Breast epithelium (tissue), 4 donors: ENCODE measurements at regions not wholly inside any gene's neighbourhood (a gene's known extent, or its start where the extent isn't known, plus 50 kb on each side); places are given as distances from the start of the nearest gene placed in this dataset.

Experiments
- DNase-seq, 2 donors: peaks; one replicate each; pipeline ENCODE4 v3.0.0-alpha.2; 2019; ENCODE audit warnings: low spot score in 2 of 2
- H3K27ac ChIP-seq, 2 donors: fragments of 200-600 bp; sonication (generic) in 1 of 2; one replicate each; pipeline ENCODE4 v1.5.1; 2016 to 2019; ENCODE audit warnings: mild to moderate bottlenecking in 1 of 2
- H3K27me3 ChIP-seq, 2 donors: fragments of 200-600 bp; sonication (generic) in 1 of 2; one replicate each; pipeline versions ENCODE4 v1.5.1 to v1.6.0; 2017 to 2019; ENCODE audit warnings: control low read depth in 1 of 2, mild to moderate bottlenecking in 1 of 2
- H3K36me3 ChIP-seq: fragments of 200-600 bp; one replicate; pipeline ENCODE4 v1.5.1; 2019
- H3K4me1 ChIP-seq, 2 donors: fragments of 200-600 bp; sonication (generic); one replicate each; pipeline ENCODE4 v1.5.1; 2016 to 2019; ENCODE audit warnings: control low read depth in 1 of 2
- H3K4me3 ChIP-seq, 3 donors: fragments of 200-600 bp; sonication (generic); 1 replicate in 2 of 3; 2 replicates in 1 of 3; pipeline ENCODE4 v1.5.1; 2016 to 2019; ENCODE audit warnings: mild to moderate bottlenecking in 3 of 3, moderate library complexity in 2 of 3
- H3K9me3 ChIP-seq, 2 donors: fragments of 200-600 bp; sonication (generic) in 1 of 2; one replicate each; pipeline ENCODE4 v1.5.1; 2016 to 2019; ENCODE audit warnings: control low read depth in 1 of 2
- CTCF ChIP-seq, 3 donors: fragments of 450-650 bp; IDR thresholded peaks; one replicate each; pipeline ENCODE4 v1.5.1; 2016 to 2017; ENCODE audit warnings: antibody characterized with exemption in 3 of 3, mild to moderate bottlenecking in 3 of 3, moderate library complexity in 3 of 3
- POLR2A ChIP-seq: fragments of 450-650 bp; IDR thresholded peaks from one replicate; pipeline ENCODE4 v1.6.1; 2016; ENCODE audit warnings: antibody characterized with exemption, mild to moderate bottlenecking, moderate library complexity
- POLR2AphosphoS5 ChIP-seq, 3 donors: sonication (generic); formaldehyde crosslinking; IDR thresholded peaks; one replicate each; pipeline ENCODE4 v1.6.1; 2017; ENCODE audit warnings: antibody characterized with exemption in 3 of 3
- intact Hi-C: fragments of 100-400 bp; cut with DNase I; formaldehyde crosslinking; loops from one replicate; pipeline ENCODE4 v1.15.1; 2023; ENCODE audit warnings: low total_unique reads

DNA sequence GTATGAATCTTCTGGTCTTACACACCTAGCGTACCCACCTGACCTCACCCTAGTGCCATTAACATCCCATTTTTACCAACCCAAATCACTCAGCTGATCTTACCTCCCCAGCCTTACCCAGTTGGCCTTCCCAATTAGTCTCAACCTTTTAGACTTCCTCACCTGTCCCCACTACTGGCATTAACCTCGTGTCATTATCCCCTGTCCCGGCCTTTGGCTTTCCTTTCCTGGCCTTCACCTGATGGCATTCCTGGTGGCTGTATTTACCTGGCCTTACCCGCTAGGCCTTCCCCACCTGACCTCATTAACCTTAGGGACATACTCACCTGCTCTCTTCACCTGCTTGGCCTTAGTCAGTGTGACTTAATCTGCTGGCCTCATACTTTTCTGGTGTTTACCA is 104.1 kb downstream of the IL12A start:
- intact Hi-C loops = no loop called here
- Histone ChIP-seq H3K36me3 (no peaks in the 10 kb centered on the region), H3K27ac (no peak overlapping the region), H3K9me3 (no peaks in the 10 kb centered on the region), H3K4me3 (no peak overlapping the region), H3K27me3 (no peaks in the 10 kb centered on the region), H3K4me1 (no peaks in the 10 kb centered on the region)
- DNase-seq = no peak
- TF ChIP-seq POLR2AphosphoS5 (IDR thresholded peaks at IDR 0.05) (no peak), CTCF (IDR thresholded peaks at IDR 0.05) (no peak), POLR2A (no peak)

DNA sequence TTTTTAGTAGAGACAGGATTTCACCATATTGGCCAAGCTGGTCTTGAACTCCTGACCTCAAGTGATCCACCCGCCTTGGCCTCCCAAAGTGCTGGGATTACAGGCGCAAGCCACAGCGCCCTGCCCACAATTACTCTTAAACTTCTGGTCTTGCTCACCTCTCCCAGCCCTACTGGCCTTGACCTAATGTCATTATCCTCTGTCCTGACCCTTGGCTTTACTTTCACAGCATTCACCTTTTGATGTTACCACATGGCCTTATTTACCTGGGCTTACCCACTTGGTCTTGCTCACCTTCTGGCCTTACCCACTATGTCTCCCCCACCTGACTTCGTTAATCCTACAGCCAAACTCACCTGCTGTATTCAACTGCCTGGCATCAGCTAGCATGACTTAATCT is 105.9 kb downstream of the IL12A start:
- TF ChIP-seq CTCF (IDR thresholded peaks at IDR 0.05) (no peak), POLR2AphosphoS5 (IDR thresholded peaks at IDR 0.05) (no peak), POLR2A (no peak)
- no peaks in the 10 kb centered on the region for H3K4me1 ChIP-seq
- H3K9me3 ChIP-seq = no peaks in the 10 kb centered on the region
- no peaks in the 10 kb centered on the region for H3K36me3 ChIP-seq
- no peak overlapping the region for H3K27ac ChIP-seq
- intact Hi-C loops = no loop called here
- H3K4me3 ChIP-seq = no peak overlapping the region
- no peaks in the 10 kb centered on the region for H3K27me3 ChIP-seq
- no peak for DNase-seq

GRCh38 chr3:160097478-160097877 is 108.8 kb downstream of the IL12A start:
- Histone ChIP-seq H3K27ac (no peak overlapping the region), H3K36me3 (no peaks in the 10 kb centered on the region), H3K4me3 (no peak overlapping the region), H3K27me3 (no peaks in the 10 kb centered on the region), H3K4me1 (no peaks in the 10 kb centered on the region), H3K9me3 (no peaks in the 10 kb centered on the region)
- intact Hi-C loops = no loop called here
- no peak for DNase-seq
- TF ChIP-seq CTCF (IDR thresholded peaks at IDR 0.05) (no peak), POLR2AphosphoS5 (IDR thresholded peaks at IDR 0.05) (no peak), POLR2A (no peak)

DNA sequence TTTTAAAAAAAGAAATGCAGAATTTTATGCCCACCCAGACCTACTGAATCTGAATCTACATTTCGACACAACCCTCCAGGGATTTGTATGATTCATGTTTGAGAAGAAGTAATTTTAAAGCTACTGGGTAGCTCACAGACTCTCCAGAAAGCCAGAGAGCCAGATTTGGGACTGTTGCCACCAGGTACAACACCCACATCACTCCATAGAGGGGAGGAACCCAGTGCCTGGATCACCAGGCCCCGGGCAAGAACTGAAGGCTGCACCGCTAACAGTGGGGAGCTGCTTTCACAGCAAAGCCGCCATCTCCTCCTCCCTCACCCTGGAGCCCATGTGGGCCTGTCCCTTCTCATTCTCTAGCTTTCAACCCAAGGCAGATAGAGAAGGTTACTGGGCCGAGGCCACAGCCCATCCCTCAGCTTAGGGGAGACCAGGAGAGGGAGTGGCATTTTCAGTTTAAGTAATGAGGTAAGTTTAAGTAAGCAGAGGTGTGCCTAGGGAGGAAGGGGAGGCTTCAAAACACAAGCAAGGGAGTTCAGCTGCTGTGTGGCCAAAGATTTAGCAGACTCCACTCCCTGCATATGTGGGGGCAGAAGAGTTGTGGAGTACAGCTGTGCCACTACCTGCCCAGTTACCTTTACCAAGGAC is 109.8 kb downstream of the IL12A start:
- Histone ChIP-seq H3K36me3 (no peaks in the 10 kb centered on the region), H3K9me3 (no peaks in the 10 kb centered on the region), H3K27me3 (no peaks in the 10 kb centered on the region), H3K27ac (no peak overlapping the region), H3K4me3 (no peak overlapping the region), H3K4me1 (no peaks in the 10 kb centered on the region)
- intact Hi-C loops = no loop called here
- DNase-seq = no peak
- TF ChIP-seq CTCF (IDR thresholded peaks at IDR 0.05) (no peak), POLR2A (no peak), POLR2AphosphoS5 (IDR thresholded peaks at IDR 0.05) (no peak)

- intact Hi-C loops = no loop called here
- H3K27ac ChIP-seq = no peak overlapping the region
- H3K4me3 ChIP-seq = no peak overlapping the region
These were observed 110.4 kb downstream of the IL12A start for GRCh38 chr3:160098926-160099626.

More at GRCh38 chr3:160098926-160099626, 110.4 kb downstream of the IL12A start:
- no peaks in the 10 kb centered on the region for H3K36me3 ChIP-seq
- no peaks in the 10 kb centered on the region for H3K9me3 ChIP-seq
- no peaks in the 10 kb centered on the region for H3K27me3 ChIP-seq
- H3K4me1 ChIP-seq = no peaks in the 10 kb centered on the region
- TF ChIP-seq CTCF (IDR thresholded peaks at IDR 0.05) (no peak), POLR2A (no peak), POLR2AphosphoS5 (IDR thresholded peaks at IDR 0.05) (no peak)
- no peak for DNase-seq
